ENCODE measurements at regions not wholly inside any gene's neighbourhood (a gene's known extent, or its start where the extent isn't known, plus 50 kb on each side); places are given as distances from the start of the nearest gene placed in this dataset.

DNA sequence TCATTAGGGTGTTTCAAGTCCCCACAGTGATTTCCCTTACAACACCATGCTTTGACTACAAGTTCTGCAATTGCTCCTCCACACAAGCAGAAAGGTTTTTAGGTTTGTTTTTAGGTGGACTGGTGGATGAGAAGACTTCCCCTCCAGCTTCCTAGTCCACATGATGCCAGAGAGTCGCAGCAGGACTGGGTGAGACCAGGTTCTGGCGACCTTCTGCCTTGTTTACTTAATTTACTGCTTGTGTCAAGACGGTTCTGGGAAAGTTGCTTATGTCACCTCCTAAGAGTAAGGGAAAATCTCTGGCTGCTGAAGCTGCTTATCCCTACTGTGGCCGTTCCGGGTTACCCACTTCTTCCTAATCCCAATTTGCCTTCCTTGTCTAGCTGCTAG lies 76.4 kb downstream of the GLUL start:
- H2AFZ ChIP-seq (ENCODE audit: low read length), result no peak overlapping the region
- H4K91ac ChIP-seq (ENCODE audit: insufficient read length, low read depth, low read length), result no peak overlapping the region
- H4K20me1 ChIP-seq (ENCODE audit: control insufficient read depth, insufficient read depth, insufficient read length), result no peaks in the 10 kb centered on the region
- no peak overlapping the region for H2BK15ac ChIP-seq (ENCODE audit: low read depth, low read length)
- H3K27me3 ChIP-seq (ENCODE audit: insufficient read depth, low read length), result no peaks in the 10 kb centered on the region
- no peak overlapping the region for H2BK12ac ChIP-seq (ENCODE audit: insufficient read length, low read depth, low read length)
- H3K23ac ChIP-seq (ENCODE audit: insufficient read length, low read depth, low read length), result no peak overlapping the region
- H3K27ac ChIP-seq (ENCODE audit: insufficient read length, low read depth, low read length), result no peak overlapping the region
- Mint-ChIP-seq H3K4me1 (peaks cover 17 to 20% of the 10 kb centered on the region in 2 experiments), H3K9me3 (no peaks in the 10 kb centered on the region; a peak in 2 of 5 replicates), H3K4me3 (no peak overlapping the region), H3K27me3 (ENCODE audit: low read depth) (no peaks in the 10 kb centered on the region), H3K36me3 (ENCODE audit: insufficient read depth in 1 of 3, low read depth in 3 of 3) (no peaks in the 10 kb centered on the region; a peak in 1 of 7 replicates), H3K27ac (peak overlapping the region in 1 of 3 experiments; percentile 17; a peak in 1 of 7 replicates)
- TF ChIP-seq, protein P1, sequence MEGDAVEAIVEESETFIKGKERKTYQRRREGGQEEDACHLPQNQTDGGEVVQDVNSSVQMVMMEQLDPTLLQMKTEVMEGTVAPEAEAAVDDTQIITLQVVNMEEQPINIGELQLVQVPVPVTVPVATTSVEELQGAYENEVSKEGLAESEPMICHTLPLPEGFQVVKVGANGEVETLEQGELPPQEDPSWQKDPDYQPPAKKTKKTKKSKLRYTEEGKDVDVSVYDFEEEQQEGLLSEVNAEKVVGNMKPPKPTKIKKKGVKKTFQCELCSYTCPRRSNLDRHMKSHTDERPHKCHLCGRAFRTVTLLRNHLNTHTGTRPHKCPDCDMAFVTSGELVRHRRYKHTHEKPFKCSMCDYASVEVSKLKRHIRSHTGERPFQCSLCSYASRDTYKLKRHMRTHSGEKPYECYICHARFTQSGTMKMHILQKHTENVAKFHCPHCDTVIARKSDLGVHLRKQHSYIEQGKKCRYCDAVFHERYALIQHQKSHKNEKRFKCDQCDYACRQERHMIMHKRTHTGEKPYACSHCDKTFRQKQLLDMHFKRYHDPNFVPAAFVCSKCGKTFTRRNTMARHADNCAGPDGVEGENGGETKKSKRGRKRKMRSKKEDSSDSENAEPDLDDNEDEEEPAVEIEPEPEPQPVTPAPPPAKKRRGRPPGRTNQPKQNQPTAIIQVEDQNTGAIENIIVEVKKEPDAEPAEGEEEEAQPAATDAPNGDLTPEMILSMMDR (conservative IDR thresholded peaks at IDR 0.05), result no peak
- no peak overlapping the region for H4K5ac ChIP-seq (ENCODE audit: insufficient read length, low read depth, low read length)
- H3K4ac ChIP-seq (ENCODE audit: low read depth, low read length), result no peak overlapping the region
- no peak overlapping the region for H3T11ph ChIP-seq (ENCODE audit: low read length)
- no peak overlapping the region for H3K14ac ChIP-seq (ENCODE audit: insufficient read depth, low read length)
- no peaks in the 10 kb centered on the region for H3K79me2 ChIP-seq (ENCODE audit: insufficient read depth, low read length)
- no peaks in the 10 kb centered on the region for H3K9me3 ChIP-seq (ENCODE audit: control insufficient read depth, low read depth, low read length)
- no peak overlapping the region for H2BK120ac ChIP-seq (ENCODE audit: low read depth, low read length, poor library complexity, severe bottlenecking)
- H2BK5ac ChIP-seq (ENCODE audit: insufficient read length, low read length), result no peak overlapping the region
- H3K23me2 ChIP-seq (ENCODE audit: insufficient read length, low read depth, low read length, poor library complexity, severe bottlenecking), result no peaks in the 10 kb centered on the region
- H3K9ac ChIP-seq (ENCODE audit: extremely low read depth, insufficient read length, low read length), result no peak overlapping the region
- H3K4me1 ChIP-seq (ENCODE audit: insufficient read depth, low read length), result no peaks in the 10 kb centered on the region
- H3K18ac ChIP-seq (ENCODE audit: insufficient read length, low read depth, low read length), result no peak overlapping the region
- no peak overlapping the region for H2BK20ac ChIP-seq (ENCODE audit: low read depth, low read length, poor library complexity, severe bottlenecking)
- H4K8ac ChIP-seq (replicated peaks; ENCODE audit: insufficient read length, low read depth, low read length), result no peak overlapping the region
- no peak overlapping the region for H2AK5ac ChIP-seq (ENCODE audit: insufficient read length, low read length)
- no peak overlapping the region for H3K4me2 ChIP-seq (ENCODE audit: insufficient read depth, insufficient read length, low read length)
- WGBS (ENCODE audit: extremely low coverage, insufficient read length, low lambda C conversion rate), result no CpG with 5 or more reads among the region's 5 CpGs
- H3K56ac ChIP-seq (ENCODE audit: insufficient read length, low read depth, low read length), result no peak overlapping the region
- DNase-seq, result no peak
- H3K79me1 ChIP-seq (ENCODE audit: insufficient read depth, low read depth, low read length, poor library complexity, severe bottlenecking), result no peaks in the 10 kb centered on the region

Data from H9 (cell line).